Ecto neural progenitor cell (in vitro differentiated cells): ENCODE measurements at regions not wholly inside any gene's neighbourhood (a gene's known extent, or its start where the extent isn't known, plus 50 kb on each side); places are given as distances from the start of the nearest gene placed in this dataset.

Source experiments
- DNase-seq: peaks from one replicate; pipeline ENCODE4 v3.0.0-alpha.2; 2018; ENCODE audit warnings: low spot score

DNA sequence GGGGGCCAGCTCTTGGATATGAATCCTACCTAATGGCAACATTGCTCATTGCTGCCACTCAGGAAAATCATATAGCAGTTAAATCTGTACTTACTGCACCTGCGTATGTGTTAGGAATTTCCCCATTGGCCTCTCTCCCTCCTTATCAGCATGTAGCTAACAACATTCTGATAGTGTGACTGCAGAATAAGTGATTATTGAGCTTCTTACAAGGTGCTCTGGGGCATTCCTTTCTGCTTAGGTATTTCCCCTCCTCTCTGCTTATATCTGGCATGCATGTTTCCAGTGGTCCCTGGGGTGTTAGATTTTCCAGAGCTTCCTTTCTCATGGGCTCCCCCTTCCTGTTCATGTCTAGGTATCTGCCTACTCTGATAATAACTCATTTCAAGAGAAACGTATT is 414.1 kb upstream of the SLITRK1 start:
- DNase-seq: no peak

DNA sequence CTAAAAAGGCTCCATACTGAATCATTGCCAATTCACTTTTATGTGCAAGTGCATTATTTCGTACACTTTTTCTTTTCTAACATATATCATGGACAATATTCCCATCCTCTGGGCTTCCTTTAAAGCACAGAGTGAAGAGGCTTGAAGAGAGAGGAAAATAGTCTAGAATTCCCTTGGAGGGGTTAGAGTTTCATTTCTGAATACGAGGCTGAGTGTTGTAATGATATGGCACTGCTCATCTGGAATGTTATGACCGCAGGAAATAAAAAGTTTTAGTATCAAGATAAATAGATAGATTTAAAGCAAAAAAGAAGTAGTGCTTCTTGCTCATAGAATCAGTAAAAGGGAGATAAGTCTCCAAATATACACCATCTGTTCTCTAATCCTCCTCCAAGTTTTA is 412.3 kb upstream of the SLITRK1 start:
- DNase-seq: no peak

DNA sequence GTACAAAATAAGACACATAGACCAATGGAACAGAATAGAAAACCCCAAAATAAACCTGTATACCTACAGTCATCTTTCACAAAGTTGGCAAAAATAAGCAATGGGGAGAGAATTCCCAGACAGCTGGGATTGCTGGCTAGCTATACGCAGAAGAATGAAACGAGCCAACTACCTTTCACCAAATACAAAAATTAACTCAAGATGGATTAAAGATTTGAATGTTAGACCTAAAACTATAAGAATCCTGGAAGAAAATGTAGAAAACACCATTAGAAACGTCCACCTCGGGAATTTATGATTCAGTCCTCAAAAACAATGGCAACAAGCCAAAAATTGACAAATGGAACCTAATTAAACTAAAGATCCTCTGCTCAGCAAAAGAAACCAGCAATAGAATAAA is 408.1 kb upstream of the SLITRK1 start:
- DNase-seq: no peak

GRCh38 chr13:84279166-84279565 is 396.9 kb upstream of the SLITRK1 start:
- no peak for DNase-seq

- no peak for DNase-seq
Measured at GRCh38 chr13:84272877-84273562, 390.7 kb upstream of the SLITRK1 start.

DNA sequence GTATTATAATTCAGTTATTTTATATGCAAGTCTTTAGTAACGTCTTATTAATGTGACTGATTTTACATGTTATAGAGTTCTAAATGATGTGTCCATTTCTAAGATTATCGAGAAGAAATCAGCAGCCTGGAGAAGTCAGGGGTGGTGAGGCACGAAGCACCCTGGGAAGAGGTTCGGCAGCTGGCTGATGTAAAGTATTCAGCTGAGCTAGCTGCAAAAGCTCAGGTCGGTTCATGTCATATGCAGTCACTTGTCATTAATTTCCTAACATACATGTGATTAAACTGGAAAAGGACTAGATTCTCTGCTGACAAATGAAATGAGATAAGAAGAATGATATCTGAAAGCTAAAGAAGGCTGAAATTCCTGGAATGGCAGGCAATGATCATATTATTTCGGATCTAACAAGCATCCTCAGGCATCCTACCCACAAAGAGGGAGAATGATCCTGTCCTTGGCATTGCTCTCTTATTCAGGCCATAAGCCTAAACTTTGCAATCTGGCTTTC is 383.0 kb upstream of the SLITRK1 start:
- no peak for DNase-seq

- DNase-seq: no peak
Measured at GRCh38 chr13:84263354-84264069, 381.2 kb upstream of the SLITRK1 start.

- DNase-seq: no peak
Measured at GRCh38 chr13:84255226-84255797, 373.0 kb upstream of the SLITRK1 start.

DNA sequence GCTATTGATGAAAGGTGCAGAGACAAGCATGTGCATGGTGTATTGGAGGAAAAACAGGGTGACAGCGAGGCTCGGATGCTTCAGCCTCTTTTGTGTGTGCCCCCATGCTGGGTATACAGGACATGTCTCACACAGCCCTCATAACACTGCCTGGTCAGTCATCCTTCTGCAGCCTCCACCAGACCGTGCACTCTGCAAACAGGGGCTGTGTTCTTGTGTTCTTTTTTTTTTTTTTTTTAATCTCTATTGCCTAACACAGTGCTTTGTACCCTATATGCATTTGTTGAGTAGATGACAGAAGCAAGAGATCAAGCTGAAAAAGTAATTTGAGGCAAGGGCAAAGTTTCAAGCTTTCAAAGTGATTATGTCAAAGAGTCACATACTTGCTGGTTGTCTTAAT is 367.2 kb upstream of the SLITRK1 start:
- DNase-seq: no peak

GRCh38 chr13:84243340-84243739 is 361.1 kb upstream of the SLITRK1 start:
- no peak for DNase-seq

- DNase-seq: no peak
Measured at GRCh38 chr13:84239032-84239431, 356.8 kb upstream of the SLITRK1 start.

- no peak for DNase-seq
Measured at GRCh38 chr13:84238381-84238780, 356.1 kb upstream of the SLITRK1 start.

DNA sequence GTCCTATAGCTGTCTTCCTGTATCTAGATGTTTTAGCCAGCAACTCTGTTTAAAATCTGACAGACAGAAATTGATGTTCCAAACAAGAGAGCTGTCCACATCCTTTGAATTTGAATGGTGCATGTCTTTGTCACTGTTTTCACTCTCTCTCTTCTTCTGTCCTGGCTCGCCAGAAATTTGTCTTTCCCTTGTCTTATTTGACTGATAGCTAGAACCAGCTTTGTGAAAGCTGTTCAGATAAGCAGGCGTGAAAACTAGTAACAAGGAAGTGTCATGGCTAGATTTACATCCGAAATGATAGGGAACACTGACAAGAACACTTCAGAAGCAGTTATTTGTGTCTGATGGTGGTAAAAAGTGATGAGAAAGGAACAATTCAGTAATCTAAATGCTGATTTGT is 354.9 kb upstream of the SLITRK1 start:
- no peak for DNase-seq

- no peak for DNase-seq
Measured at GRCh38 chr13:84234416-84234815, 352.1 kb upstream of the SLITRK1 start.

- DNase-seq: no peak
Measured at GRCh38 chr13:84230568-84230967, 348.3 kb upstream of the SLITRK1 start.

DNA sequence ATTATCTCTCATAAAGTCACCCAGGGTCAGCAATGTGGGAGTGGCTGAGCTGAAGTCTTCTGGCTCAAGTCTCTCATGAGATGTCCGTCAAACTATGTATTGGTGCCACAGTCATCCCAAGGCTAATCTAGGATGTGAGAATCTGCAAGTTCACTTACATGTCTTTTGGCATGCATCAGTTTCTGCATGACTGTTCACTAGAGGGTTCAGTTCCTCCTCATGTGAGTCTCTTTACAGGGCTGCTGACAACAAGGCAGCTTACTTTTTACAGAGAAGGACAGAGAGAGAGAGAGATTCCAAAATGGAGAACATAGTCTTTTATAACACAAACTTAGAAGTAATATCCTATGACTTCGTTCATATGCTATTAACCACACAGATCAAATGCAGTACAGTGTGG is 328.8 kb upstream of the SLITRK1 start:
- DNase-seq: no peak

GRCh38 chr13:84208246-84208910 is 326.1 kb upstream of the SLITRK1 start:
- DNase-seq: no peak

- no peak for DNase-seq
Measured at GRCh38 chr13:84207509-84207908, 325.2 kb upstream of the SLITRK1 start.

- no peak for DNase-seq
Measured at GRCh38 chr13:84200971-84201370, 318.7 kb upstream of the SLITRK1 start.

GRCh38 chr13:84192125-84192524 is 309.9 kb upstream of the SLITRK1 start:
- no peak for DNase-seq

DNA sequence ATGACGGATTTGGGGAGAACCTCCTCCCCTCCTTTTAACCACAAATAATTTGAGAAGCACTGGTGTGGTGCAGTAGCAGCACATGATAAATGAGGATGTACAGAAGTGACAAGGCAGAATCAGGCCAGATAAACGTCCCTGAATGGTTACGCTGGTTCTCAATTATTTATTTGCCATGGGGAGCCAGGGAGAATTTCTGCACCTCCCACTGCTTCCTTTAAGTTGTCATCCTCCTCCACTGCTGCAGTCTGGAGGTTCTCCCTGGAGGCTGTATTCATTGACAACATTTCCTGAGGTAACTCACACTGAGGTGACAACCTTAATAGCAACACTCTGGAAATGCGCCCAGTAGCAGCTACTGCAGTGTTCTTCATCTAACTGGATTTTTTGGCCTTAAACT is 308.9 kb upstream of the SLITRK1 start:
- no peak for DNase-seq

DNA sequence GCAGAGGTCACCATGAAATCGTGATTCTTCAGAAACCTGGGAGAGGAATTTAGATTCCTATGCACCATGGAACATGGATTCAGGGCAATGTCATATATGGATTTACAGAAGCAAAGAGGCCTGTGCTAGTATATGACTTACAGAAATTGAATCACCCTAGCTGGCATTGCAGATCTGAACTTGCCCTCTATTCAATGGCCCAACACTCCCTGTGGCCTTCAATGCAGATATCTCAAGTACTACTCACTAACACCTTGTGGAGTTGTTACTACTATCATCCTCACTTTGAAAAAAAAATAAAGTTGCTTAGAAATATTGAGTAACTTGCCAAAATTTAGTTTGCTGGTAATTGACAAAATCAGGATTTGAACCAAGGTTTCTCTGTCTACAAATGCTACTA is 305.4 kb upstream of the SLITRK1 start:
- no peak for DNase-seq
